Kidney glomerular epithelial cell (primary cell): ENCODE measurements at regions not wholly inside any gene's neighbourhood (a gene's known extent, or its start where the extent isn't known, plus 50 kb on each side); places are given as distances from the start of the nearest gene placed in this dataset.

Experiments
- DNase-seq: peaks from one replicate; lab custom pipeline; 2025; lab: John Stamatoyannopoulos, UW

GRCh38 chr5:116650964-116651363 lies 76.3 kb upstream of the SEMA6A start:
- no peak for DNase-seq

- no peak for DNase-seq
These were observed 75.9 kb upstream of the SEMA6A start for GRCh38 chr5:116650544-116650943.

GRCh38 chr5:116646611-116647289 lies 72.1 kb upstream of the SEMA6A start:
- no peak for DNase-seq

GRCh38 chr5:116645627-116646026 lies 71.0 kb upstream of the SEMA6A start:
- DNase-seq, result peak; percentile 12

- DNase-seq, result no peak
These were observed 65.6 kb upstream of the SEMA6A start for GRCh38 chr5:116640236-116640635.

- no peak for DNase-seq
These were observed 62.6 kb upstream of the SEMA6A start for GRCh38 chr5:116637149-116637740.

- no peak for DNase-seq
These were observed 58.3 kb upstream of the SEMA6A start for GRCh38 chr5:116632890-116633289.

- DNase-seq, result no peak
These were observed 56.5 kb upstream of the SEMA6A start for GRCh38 chr5:116631147-116631546.

- DNase-seq, result no peak
These were observed 54.5 kb upstream of the SEMA6A start for GRCh38 chr5:116629168-116629567.

GRCh38 chr5:116626945-116627679 lies 52.5 kb upstream of the SEMA6A start:
- DNase-seq, result no peak

DNA sequence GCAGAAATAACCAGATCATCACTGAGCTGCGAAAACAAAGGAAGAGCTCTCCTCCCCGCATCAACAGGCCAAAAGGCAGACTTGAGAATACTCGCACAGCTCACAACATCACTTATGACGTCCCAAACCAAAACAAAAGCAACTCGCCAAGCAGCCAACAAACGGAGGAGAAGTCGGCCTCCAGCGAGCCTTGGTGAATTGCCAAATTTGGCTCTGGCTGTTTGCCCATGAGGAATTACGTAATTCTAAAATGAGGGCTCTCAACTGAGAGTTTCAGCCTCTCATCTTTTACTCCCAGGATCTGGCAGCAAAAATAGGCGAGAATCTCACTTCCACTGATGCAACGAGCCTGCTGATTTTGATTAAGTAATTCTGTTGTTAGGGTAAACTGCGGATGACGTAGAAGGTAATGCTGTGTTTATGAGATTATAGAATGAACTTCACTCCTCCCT lies 51.7 kb upstream of the SEMA6A start:
- peak; percentile 73 for DNase-seq
